ENCODE measurements at regions not wholly inside any gene's neighbourhood (a gene's known extent, or its start where the extent isn't known, plus 50 kb on each side); places are given as distances from the start of the nearest gene placed in this dataset.

- TF ChIP-seq POLR2A (IDR thresholded peaks at IDR 0.05): no peak
- no peak for TF ChIP-seq CTCF (IDR thresholded peaks at IDR 0.05)
These were observed 182.0 kb downstream of the GRB14 start for GRCh38 chr2:164439235-164439634.

Measured in lower leg skin (tissue), 3 donors.